ENCODE measurements at regions not wholly inside any gene's neighbourhood (a gene's known extent, or its start where the extent isn't known, plus 50 kb on each side); places are given as distances from the start of the nearest gene placed in this dataset.
"Not testable (repeated sequence)": the region's sequence is repeated elsewhere in the genome, so short reads cannot be mapped to it uniquely, and the experiment has no call there.

DNA sequence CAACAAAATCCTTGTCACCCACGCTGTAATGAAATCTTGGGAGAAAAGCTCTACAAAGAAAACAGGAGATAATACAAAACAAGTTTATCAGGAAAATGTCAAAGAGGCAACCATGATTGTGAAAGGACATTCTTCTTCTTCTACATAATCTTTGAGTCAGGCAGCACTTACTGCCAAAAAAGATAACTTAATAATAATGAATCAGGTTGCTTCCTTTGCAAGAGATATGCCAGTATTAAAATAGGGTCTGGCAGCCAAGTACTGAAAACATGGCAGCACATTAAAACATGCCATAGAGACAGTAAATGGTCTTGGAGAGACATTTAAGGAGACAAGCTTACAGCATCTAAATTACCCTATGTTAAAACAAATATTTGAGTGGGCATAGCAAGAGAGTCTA, 1573.4 kb downstream of the EFNA5 start:
- DNase-seq (ENCODE audit: low read depth in 2 of 3, low spot score in 2 of 3) = no peak

GRCh38 chr5:106094839-106095238, 1575.9 kb downstream of the EFNA5 start:
- DNase-seq (ENCODE audit: low read depth in 2 of 3, low spot score in 2 of 3) = no peak

DNA sequence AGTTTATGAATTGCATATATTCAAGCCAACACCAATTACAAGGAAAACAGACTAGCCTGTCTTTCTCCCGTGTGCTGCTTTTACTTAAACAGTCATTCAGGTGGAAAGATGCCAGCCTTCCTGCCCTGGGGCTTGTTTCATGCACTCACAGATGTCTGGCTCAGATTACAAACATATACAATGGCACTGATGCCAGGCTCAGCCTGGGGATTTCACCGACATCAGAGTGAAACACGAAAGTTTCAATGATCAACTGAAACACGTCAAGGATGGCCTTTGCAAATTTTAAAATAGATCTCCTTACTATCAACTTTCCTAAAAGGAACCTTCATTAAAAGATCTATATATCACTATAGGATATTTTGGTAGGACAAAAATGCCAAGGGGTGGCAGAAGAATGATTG, 1576.5 kb downstream of the EFNA5 start:
- DNase-seq (ENCODE audit: low read depth in 2 of 3, low spot score in 2 of 3) = no peak

GRCh38 chr5:106093134-106093533, 1577.6 kb downstream of the EFNA5 start:
- no peak for DNase-seq (ENCODE audit: low read depth in 2 of 3, low spot score in 2 of 3)

- no peak for DNase-seq (ENCODE audit: low read depth in 2 of 3, low spot score in 2 of 3)
Observed at GRCh38 chr5:106092455-106092854, 1578.3 kb downstream of the EFNA5 start.

GRCh38 chr5:106089073-106089472, 1581.7 kb downstream of the EFNA5 start:
- no peak for DNase-seq (ENCODE audit: low read depth in 2 of 3, low spot score in 2 of 3)

GRCh38 chr5:106088462-106088861, 1582.3 kb downstream of the EFNA5 start:
- no peak for DNase-seq (ENCODE audit: low read depth in 2 of 3, low spot score in 2 of 3)

GRCh38 chr5:106086352-106086751, 1584.4 kb downstream of the EFNA5 start:
- no peak for DNase-seq (ENCODE audit: low read depth in 2 of 3, low spot score in 2 of 3)

DNA sequence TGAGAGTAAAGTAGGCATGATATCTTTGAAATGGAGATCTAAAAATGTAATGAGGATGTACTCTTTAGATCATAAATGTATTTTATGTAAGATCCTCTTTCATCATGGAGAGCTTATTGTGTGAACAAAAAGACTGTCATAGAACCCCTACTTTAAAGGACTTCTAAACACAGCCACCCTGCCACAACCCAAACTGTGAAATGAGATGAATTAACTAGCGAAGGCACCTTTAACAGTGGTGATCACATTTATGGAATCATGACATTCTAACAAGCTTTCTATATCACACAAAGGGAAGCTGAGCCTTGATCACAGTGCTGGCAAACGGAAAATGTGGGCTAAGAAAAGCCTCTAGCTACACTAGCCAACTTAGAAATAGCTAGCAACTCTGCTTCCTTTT, 1585.2 kb downstream of the EFNA5 start:
- DNase-seq (ENCODE audit: low read depth in 2 of 3, low spot score in 2 of 3) = no peak

- DNase-seq (ENCODE audit: low read depth in 2 of 3, low spot score in 2 of 3) = no peak
Observed at GRCh38 chr5:106085136-106085535, 1585.6 kb downstream of the EFNA5 start.

DNA sequence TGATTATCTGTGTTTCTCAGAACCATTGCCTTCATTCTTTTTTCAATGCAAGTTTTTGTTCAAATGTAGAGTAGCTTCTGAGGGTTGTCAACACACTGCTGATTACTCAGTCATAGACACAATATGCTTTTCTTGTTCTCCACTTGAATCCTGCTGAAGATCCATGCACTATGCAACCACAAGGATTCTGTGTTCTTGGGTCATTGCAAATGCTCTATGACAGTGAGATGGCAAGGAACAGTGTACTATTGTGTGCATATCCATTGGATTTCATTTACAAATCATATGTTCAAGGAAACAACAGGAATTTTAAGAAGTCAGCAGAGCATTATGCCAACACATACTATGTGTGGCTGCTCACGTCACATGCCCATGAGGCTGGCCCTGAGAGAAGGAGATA, 1590.2 kb downstream of the EFNA5 start:
- no peak for DNase-seq (ENCODE audit: low read depth in 2 of 3, low spot score in 2 of 3)

DNA sequence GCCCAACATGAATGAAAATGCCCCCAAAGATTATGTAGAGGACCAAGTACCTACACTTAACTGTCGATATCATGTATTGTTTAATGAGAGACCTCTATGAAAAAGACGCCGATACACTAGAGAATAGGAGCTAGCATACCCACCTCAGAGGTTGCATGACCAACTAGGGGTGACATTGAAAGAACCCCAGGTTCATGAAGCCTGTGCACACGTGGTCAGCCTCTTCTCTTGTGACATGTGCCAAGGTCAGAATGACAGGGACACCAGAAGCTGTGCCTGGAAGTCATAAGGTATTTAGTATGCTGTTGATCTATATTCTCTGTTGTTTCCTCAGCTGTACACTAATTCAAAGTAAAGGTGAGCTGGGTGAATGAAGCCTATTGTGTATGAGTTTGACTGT, 1594.1 kb downstream of the EFNA5 start:
- DNase-seq (ENCODE audit: low read depth in 2 of 3, low spot score in 2 of 3) = no peak

DNA sequence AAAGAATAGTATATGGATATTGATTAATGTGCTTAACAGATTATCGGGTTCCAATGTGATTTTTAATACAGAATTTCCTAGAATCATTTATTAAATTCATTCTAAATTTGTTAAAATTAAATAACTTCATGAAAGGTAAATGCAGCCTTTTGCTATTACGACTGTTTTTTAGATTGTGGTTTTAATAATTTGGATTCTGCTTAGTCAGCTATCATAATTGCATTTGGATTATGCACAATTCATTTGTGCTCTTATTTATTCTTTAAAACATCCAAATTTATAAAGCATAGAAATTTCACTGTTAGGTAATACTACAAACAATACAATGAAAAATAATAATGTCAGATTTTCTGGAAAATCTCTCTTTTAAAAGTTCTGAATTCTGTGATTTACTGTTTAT, 1598.5 kb downstream of the EFNA5 start:
- no peak for DNase-seq (ENCODE audit: low read depth in 2 of 3, low spot score in 2 of 3)

- DNase-seq (ENCODE audit: low read depth in 2 of 3, low spot score in 2 of 3) = no peak
Observed at GRCh38 chr5:106047341-106047740, 1623.4 kb downstream of the EFNA5 start.

GRCh38 chr5:106032069-106032468, 1638.7 kb downstream of the EFNA5 start:
- DNase-seq (ENCODE audit: low read depth in 2 of 3, low spot score in 2 of 3) = not testable (repeated sequence)

- no peak for DNase-seq (ENCODE audit: low read depth in 2 of 3, low spot score in 2 of 3)
Observed at GRCh38 chr5:106028314-106028713, 1642.4 kb downstream of the EFNA5 start.

- no peak for DNase-seq (ENCODE audit: low read depth in 2 of 3, low spot score in 2 of 3)
Observed at GRCh38 chr5:106020894-106021293, 1649.8 kb downstream of the EFNA5 start.

GRCh38 chr5:106019261-106019660, 1651.5 kb downstream of the EFNA5 start:
- DNase-seq (ENCODE audit: low read depth in 2 of 3, low spot score in 2 of 3) = no peak

- DNase-seq (ENCODE audit: low read depth in 2 of 3, low spot score in 2 of 3) = no peak
Observed at GRCh38 chr5:106017243-106017857, 1653.4 kb downstream of the EFNA5 start.

DNA sequence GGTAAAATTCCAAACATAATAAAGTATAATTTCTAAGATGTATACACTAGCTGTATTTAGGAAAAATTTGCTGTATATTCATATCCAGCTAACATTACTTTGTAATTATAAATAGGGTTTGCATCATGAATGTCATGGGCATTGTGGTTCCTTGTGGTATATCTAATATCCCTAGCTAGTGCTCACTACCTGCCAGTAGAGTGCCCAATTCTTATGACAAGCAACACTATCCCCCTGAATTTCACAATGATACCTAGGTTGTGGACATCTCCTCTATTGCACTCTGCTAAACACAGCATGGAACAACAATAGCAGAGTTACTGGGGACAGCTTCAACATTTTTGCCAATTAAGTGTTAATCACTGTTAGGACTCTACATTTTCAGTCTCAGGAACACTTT, 1656.5 kb downstream of the EFNA5 start:
- DNase-seq (ENCODE audit: low read depth in 2 of 3, low spot score in 2 of 3) = no peak

DNA sequence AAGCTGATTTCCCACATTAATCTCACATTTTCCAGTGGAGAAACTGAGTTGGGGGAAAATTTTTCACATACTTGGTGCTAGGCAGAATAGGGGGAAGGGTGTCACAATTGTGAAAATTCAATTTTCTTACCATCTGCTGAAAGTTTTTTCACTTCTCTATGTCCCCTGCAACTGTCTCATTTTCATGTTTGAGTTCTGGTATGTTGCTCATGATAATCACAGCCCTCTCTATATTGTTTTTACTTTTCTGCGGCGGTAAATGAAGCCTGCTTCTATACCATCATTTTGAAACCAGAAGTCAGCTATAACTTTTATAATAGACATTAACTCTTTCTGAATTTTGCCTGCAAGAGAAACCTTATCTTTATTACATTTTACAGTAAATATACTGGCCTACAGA, 1664.5 kb downstream of the EFNA5 start:
- DNase-seq (ENCODE audit: low read depth in 2 of 3, low spot score in 2 of 3) = no peak

DNA sequence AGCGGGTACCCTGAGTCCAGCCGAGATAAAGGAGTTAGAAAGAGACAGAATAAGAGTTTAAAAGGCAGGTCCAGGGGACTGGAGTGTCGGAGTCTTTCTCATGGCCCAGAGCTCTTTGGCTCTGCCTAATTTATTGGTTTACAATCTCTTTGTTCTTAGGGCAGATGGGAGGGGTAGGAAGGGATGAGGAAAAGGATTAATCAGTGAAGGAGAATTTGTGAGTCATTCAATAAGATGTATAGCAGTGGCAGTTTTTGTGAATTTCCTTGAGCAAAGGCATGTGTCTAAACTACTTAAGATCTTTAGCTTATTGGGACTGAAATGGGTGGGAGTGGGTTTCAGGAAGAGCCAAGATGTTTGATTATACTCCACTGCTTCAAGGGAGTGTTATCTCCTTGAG, 1671.7 kb downstream of the EFNA5 start:
- DNase-seq (ENCODE audit: low read depth in 2 of 3, low spot score in 2 of 3) = not testable (repeated sequence)

GRCh38 chr5:105993027-105993426, 1677.7 kb downstream of the EFNA5 start:
- no peak for DNase-seq (ENCODE audit: low read depth in 2 of 3, low spot score in 2 of 3)

Data from hematopoietic multipotent progenitor cell (in vitro differentiated cells).